ENCODE measurements at regions not wholly inside any gene's neighbourhood (a gene's known extent, or its start where the extent isn't known, plus 50 kb on each side); places are given as distances from the start of the nearest gene placed in this dataset.
"Not testable (repeated sequence)": the region's sequence is repeated elsewhere in the genome, so short reads cannot be mapped to it uniquely, and the experiment has no call there.

GRCh38 chr14:106317593-106317992 lies 791.2 kb downstream of the TMEM121 start:
- H3K4me1 ChIP-seq (ENCODE audit: low read depth, poor library complexity, severe bottlenecking) = peaks cover 29% of the 10 kb centered on the region
- H3K27me3 ChIP-seq (ENCODE audit: insufficient read depth, low read depth) = no peaks in the 10 kb centered on the region
- H3K79me2 ChIP-seq (ENCODE audit: insufficient read depth, low read depth) = no peaks in the 10 kb centered on the region
- H3K4me3 ChIP-seq (IDR thresholded peaks at IDR 0.05; ENCODE audit: insufficient read depth, low read depth, low read length) = no peak overlapping the region
- no peak overlapping the region for H2AFZ ChIP-seq (ENCODE audit: low read depth)
- no peak overlapping the region for H3K27ac ChIP-seq
- H3K36me3 ChIP-seq (ENCODE audit: insufficient read depth) = no peaks in the 10 kb centered on the region
- no peak overlapping the region for H3K9ac ChIP-seq
- H3K4me2 ChIP-seq = no peak overlapping the region
- no peaks in the 10 kb centered on the region for H4K20me1 ChIP-seq (ENCODE audit: insufficient read depth)
- TF ChIP-seq CTCF (conservative IDR thresholded peaks at IDR 0.05; ENCODE audit: low read depth, low read length) = no peak

- Histone ChIP-seq H3K4me1 (ENCODE audit: low read depth, poor library complexity, severe bottlenecking) (peaks cover 29% of the 10 kb centered on the region), H3K27ac (no peak overlapping the region), H3K79me2 (ENCODE audit: insufficient read depth, low read depth) (no peaks in the 10 kb centered on the region), H3K4me2 (no peak overlapping the region), H4K20me1 (ENCODE audit: insufficient read depth) (no peaks in the 10 kb centered on the region), H3K36me3 (ENCODE audit: insufficient read depth) (no peaks in the 10 kb centered on the region), H3K27me3 (ENCODE audit: insufficient read depth, low read depth) (no peaks in the 10 kb centered on the region), H3K9ac (no peak overlapping the region), H3K4me3 (IDR thresholded peaks at IDR 0.05; ENCODE audit: insufficient read depth, low read depth, low read length) (no peak overlapping the region), H2AFZ (ENCODE audit: low read depth) (no peak overlapping the region)
- TF ChIP-seq CTCF (conservative IDR thresholded peaks at IDR 0.05; ENCODE audit: low read depth, low read length) = peak; percentile 71
Observed at GRCh38 chr14:106318700-106319099, 792.3 kb downstream of the TMEM121 start.

DNA sequence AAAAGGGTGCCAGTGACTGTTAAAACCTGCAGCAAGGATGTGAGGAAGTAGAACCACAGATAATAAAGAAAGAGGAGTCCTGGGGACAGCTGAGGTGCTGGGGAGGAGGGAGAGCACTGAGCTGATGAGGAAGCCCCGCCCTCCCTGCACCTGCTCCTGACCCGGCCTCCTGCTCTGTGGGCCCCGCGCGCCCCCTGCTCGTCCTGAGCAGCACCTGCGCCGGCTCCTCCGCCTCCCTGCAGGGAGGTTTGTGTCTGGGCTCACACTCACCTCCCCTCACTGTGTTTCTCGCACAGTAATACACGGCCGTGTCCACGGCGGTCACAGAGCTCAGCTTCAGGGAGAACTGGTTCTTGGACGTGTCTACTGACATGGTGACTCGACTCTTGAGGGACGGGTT lies 797.6 kb downstream of the TMEM121 start:
- H3K27me3 ChIP-seq (ENCODE audit: insufficient read depth, low read depth); H2AFZ ChIP-seq (ENCODE audit: low read depth); H4K20me1 ChIP-seq (ENCODE audit: insufficient read depth); H3K27ac ChIP-seq; H3K4me3 ChIP-seq (IDR thresholded peaks at IDR 0.05; ENCODE audit: insufficient read depth, low read depth, low read length); H3K9ac ChIP-seq; H3K36me3 ChIP-seq (ENCODE audit: insufficient read depth); H3K79me2 ChIP-seq (ENCODE audit: insufficient read depth, low read depth); H3K4me2 ChIP-seq: not testable (repeated sequence)
- peaks cover 20% of the 10 kb centered on the region for H3K4me1 ChIP-seq (ENCODE audit: low read depth, poor library complexity, severe bottlenecking)

- no peaks in the 10 kb centered on the region for H3K79me2 ChIP-seq (ENCODE audit: insufficient read depth, low read depth)
- H3K4me2 ChIP-seq = no peak overlapping the region; the same call in 1 of the 2 replicates
- no peaks in the 10 kb centered on the region for H4K20me1 ChIP-seq (ENCODE audit: insufficient read depth)
- TF ChIP-seq CTCF (conservative IDR thresholded peaks at IDR 0.05; ENCODE audit: low read depth, low read length) = no peak
- H3K27ac ChIP-seq = no peak overlapping the region
- H3K27me3 ChIP-seq (ENCODE audit: insufficient read depth, low read depth) = no peaks in the 10 kb centered on the region
- no peak overlapping the region for H3K4me3 ChIP-seq (IDR thresholded peaks at IDR 0.05; ENCODE audit: insufficient read depth, low read depth, low read length)
- H3K4me1 ChIP-seq (ENCODE audit: low read depth, poor library complexity, severe bottlenecking) = peaks cover 20% of the 10 kb centered on the region
- no peak overlapping the region for H2AFZ ChIP-seq (ENCODE audit: low read depth)
- no peaks in the 10 kb centered on the region for H3K36me3 ChIP-seq (ENCODE audit: insufficient read depth)
- no peak overlapping the region for H3K9ac ChIP-seq
Observed at GRCh38 chr14:106327234-106327633, 800.9 kb downstream of the TMEM121 start.

- H4K20me1 ChIP-seq (ENCODE audit: insufficient read depth); H2AFZ ChIP-seq (ENCODE audit: low read depth); H3K9ac ChIP-seq; H3K4me3 ChIP-seq (IDR thresholded peaks at IDR 0.05; ENCODE audit: insufficient read depth, low read depth, low read length); H3K27ac ChIP-seq; H3K36me3 ChIP-seq (ENCODE audit: insufficient read depth); H3K79me2 ChIP-seq (ENCODE audit: insufficient read depth, low read depth); H3K27me3 ChIP-seq (ENCODE audit: insufficient read depth, low read depth); H3K4me2 ChIP-seq: not testable (repeated sequence)
- peaks cover 20% of the 10 kb centered on the region for H3K4me1 ChIP-seq (ENCODE audit: low read depth, poor library complexity, severe bottlenecking)
Observed at GRCh38 chr14:106327702-106328353, 801.4 kb downstream of the TMEM121 start.

GRCh38 chr14:106329243-106329642 lies 802.9 kb downstream of the TMEM121 start:
- not testable (repeated sequence) for H3K9ac ChIP-seq; H4K20me1 ChIP-seq (ENCODE audit: insufficient read depth); H3K27ac ChIP-seq; H3K27me3 ChIP-seq (ENCODE audit: insufficient read depth, low read depth); H2AFZ ChIP-seq (ENCODE audit: low read depth); H3K79me2 ChIP-seq (ENCODE audit: insufficient read depth, low read depth); H3K36me3 ChIP-seq (ENCODE audit: insufficient read depth); H3K4me2 ChIP-seq; H3K4me3 ChIP-seq (IDR thresholded peaks at IDR 0.05; ENCODE audit: insufficient read depth, low read depth, low read length)
- H3K4me1 ChIP-seq (ENCODE audit: low read depth, poor library complexity, severe bottlenecking) = peaks cover 20% of the 10 kb centered on the region

DNA sequence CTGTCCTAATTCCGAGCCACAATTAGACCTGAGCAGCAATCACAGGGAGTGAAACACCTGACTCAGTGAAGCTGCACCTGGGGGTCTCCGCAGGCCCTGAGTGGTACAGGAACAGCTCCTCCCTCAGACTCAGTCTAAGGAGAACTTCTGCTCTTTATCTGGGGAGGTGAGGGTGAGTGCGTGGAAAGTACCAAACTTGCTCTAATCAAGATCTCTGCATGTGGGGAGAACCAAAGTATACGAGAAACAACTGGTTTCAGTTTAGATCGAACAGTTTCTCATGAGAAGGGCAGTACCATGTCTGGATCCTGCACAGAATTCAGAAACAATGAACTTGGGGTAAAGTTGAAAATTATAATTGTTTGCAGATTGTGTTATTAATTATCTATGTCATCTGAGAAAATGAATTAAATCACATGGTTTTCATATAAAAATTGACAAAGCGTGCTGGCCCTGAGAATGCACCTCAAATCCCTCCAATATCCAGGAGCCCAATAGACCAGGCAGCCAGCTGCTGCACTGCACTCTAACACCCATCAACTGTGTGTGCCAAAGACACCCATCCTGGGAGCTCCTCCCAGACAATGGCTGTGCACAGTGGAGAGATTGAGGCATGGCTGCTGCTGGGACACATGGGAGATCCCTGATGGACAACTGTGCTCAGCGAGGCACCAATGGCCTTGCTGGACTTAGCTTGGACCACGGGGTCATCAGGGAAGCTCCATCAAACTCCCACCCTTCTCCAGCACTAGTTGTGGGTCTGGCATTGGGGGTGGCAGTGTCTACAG lies 803.8 kb downstream of the TMEM121 start:
- not testable (repeated sequence) for H3K79me2 ChIP-seq (ENCODE audit: insufficient read depth, low read depth); H3K4me3 ChIP-seq (IDR thresholded peaks at IDR 0.05; ENCODE audit: insufficient read depth, low read depth, low read length); H2AFZ ChIP-seq (ENCODE audit: low read depth); H3K27ac ChIP-seq; H4K20me1 ChIP-seq (ENCODE audit: insufficient read depth); H3K36me3 ChIP-seq (ENCODE audit: insufficient read depth); H3K27me3 ChIP-seq (ENCODE audit: insufficient read depth, low read depth); H3K4me2 ChIP-seq; H3K9ac ChIP-seq
- peaks cover 20% of the 10 kb centered on the region for H3K4me1 ChIP-seq (ENCODE audit: low read depth, poor library complexity, severe bottlenecking)
